Spleen (tissue), 11 donors: ENCODE measurements at regions not wholly inside any gene's neighbourhood (a gene's known extent, or its start where the extent isn't known, plus 50 kb on each side); places are given as distances from the start of the nearest gene placed in this dataset.

ENCODE experiments used
- DNase-seq: peaks from one replicate; pipeline ENCODE4 v3.0.0-alpha.2; 2020
- H3K27ac ChIP-seq, 8 donors: fragments of 200-600 bp; sonication (generic) in 7 of 8; 1 replicate in 4 of 8; 2 replicates in 4 of 8; pipeline versions ENCODE4 v1.5.0 to v1.8.0; 2016 to 2021; ENCODE audit warnings: inconsistent platforms in 4 of 8, mild to moderate bottlenecking in 4 of 8, moderate library complexity in 1 of 8
- H3K27me3 ChIP-seq, 7 donors: fragments of 200-600 bp; sonication (generic) in 6 of 7; replicated peaks in 1 of 7; 1 replicate in 4 of 7; 2 replicates in 3 of 7; pipeline versions ENCODE4 v1.5.0 to v1.8.0; 2016 to 2021; ENCODE audit warnings: inconsistent platforms in 3 of 7, mild to moderate bottlenecking in 1 of 7
- H3K36me3 ChIP-seq, 6 donors: fragments of 200-600 bp; sonication (generic) in 5 of 6; 1 replicate in 4 of 6; 2 replicates in 2 of 6; pipeline versions ENCODE4 v1.5.0 to v1.8.0; 2016 to 2021; ENCODE audit warnings: inconsistent platforms in 2 of 6
- H3K4me1 ChIP-seq, 6 donors: fragments of 200-600 bp; sonication (generic) in 5 of 6; 1 replicate in 3 of 6; 2 replicates in 3 of 6; pipeline versions ENCODE4 v1.5.0 to v1.8.0; 2016 to 2021; ENCODE audit warnings: inconsistent platforms in 3 of 6
- H3K4me3 ChIP-seq, 8 donors: fragments of 200-600 bp; sonication (generic) in 7 of 8; 1 replicate in 4 of 8; 2 replicates in 4 of 8; pipeline versions ENCODE4 v1.5.0 to v1.8.0; 2016 to 2021; ENCODE audit warnings: inconsistent platforms in 4 of 8, mild to moderate bottlenecking in 4 of 8, moderate library complexity in 2 of 8
- H3K9me3 ChIP-seq, 8 donors: fragments of 200-600 bp; sonication (generic) in 7 of 8; 1 replicate in 4 of 8; 2 replicates in 4 of 8; pipeline versions ENCODE4 v1.5.0 to v1.8.0; 2016 to 2021; ENCODE audit warnings: inconsistent platforms in 4 of 8
- POLR2A ChIP-seq, 3 donors: fragments of 450-650 bp; IDR thresholded peaks; one replicate each; pipeline ENCODE4 v1.5.1; 2017; ENCODE audit warnings: antibody characterized with exemption in 3 of 3, mild to moderate bottlenecking in 1 of 3
- POLR2AphosphoS5 ChIP-seq, 3 donors: sonication (generic); formaldehyde crosslinking; IDR thresholded peaks; one replicate each; pipeline ENCODE4 v1.5.1; 2017; ENCODE audit warnings: antibody characterized with exemption in 3 of 3
- WGBS, 5 donors: extraction: QIAGEN DNeasy Blood & Tissue Kit in 3 of 5; methylation state at CpG; one replicate each; pipeline versions ENCODE4 v1.1.5 to v1.1.7; 2013 to 2018; 5-methylcytosine and 5-hydroxymethylcytosine counted together
- intact Hi-C: fragments of 100-400 bp; cut with DNase I; formaldehyde crosslinking; loops from one replicate; pipeline ENCODE4 v1.15.0; 2023; ENCODE audit warnings: low total_unique reads
- TF ChIP-seq, protein P1 (sequence below), 11 experiments: fragments of 200-600 bp in 7 of 11; fragments of 450-650 bp in 4 of 11; sonication (generic) in 4 of 11; IDR thresholded peaks in 8 of 11; conservative IDR thresholded peaks in 3 of 11; 1 replicate in 7 of 11; 2 replicates in 4 of 11; pipeline versions ENCODE4 v1.4.0 to v1.8.0; 2016 to 2021; ENCODE audit warnings: antibody characterized with exemption in 11 of 11, inconsistent platforms in 4 of 11, mild to moderate bottlenecking in 1 of 11
- donor health status: healthy with polysubstance abuse.
- donor health status: DM: no; HTN: no; CAD: no; lungs with moderate emphysema.
- donor health status: DM: no; HTN: no; CAD: no.
- donor health status: Bipolar disorder and iron deficiency.
- donor health status: healthy.
- donor health status: DM: no; HTN: no; CAD: no.
- donor health status: DM: yes; HTN: yes; CAD: no.

- WGBS, 5 donors, result 72 to 95% (median 87%) methylated on average over 2 of the region's 2 CpGs
- Histone ChIP-seq H3K36me3 (no peaks in the 10 kb centered on the region), H3K9me3 (no peaks in the 10 kb centered on the region), H3K4me3 (no peak overlapping the region), H3K4me1 (no peaks in the 10 kb centered on the region), H3K27me3 (no peaks in the 10 kb centered on the region), H3K27ac (no peak overlapping the region)
- DNase-seq, result no peak
- TF ChIP-seq, protein P1, sequence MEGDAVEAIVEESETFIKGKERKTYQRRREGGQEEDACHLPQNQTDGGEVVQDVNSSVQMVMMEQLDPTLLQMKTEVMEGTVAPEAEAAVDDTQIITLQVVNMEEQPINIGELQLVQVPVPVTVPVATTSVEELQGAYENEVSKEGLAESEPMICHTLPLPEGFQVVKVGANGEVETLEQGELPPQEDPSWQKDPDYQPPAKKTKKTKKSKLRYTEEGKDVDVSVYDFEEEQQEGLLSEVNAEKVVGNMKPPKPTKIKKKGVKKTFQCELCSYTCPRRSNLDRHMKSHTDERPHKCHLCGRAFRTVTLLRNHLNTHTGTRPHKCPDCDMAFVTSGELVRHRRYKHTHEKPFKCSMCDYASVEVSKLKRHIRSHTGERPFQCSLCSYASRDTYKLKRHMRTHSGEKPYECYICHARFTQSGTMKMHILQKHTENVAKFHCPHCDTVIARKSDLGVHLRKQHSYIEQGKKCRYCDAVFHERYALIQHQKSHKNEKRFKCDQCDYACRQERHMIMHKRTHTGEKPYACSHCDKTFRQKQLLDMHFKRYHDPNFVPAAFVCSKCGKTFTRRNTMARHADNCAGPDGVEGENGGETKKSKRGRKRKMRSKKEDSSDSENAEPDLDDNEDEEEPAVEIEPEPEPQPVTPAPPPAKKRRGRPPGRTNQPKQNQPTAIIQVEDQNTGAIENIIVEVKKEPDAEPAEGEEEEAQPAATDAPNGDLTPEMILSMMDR (IDR thresholded peaks at IDR 0.05 in 8 of 11, conservative IDR thresholded peaks at IDR 0.05 in 3 of 11), result no peak
- no peak for TF ChIP-seq POLR2AphosphoS5 (IDR thresholded peaks at IDR 0.05)
- no peak for TF ChIP-seq POLR2A (IDR thresholded peaks at IDR 0.05)
- intact Hi-C loops, result no loop called here
These were observed 625.8 kb upstream of the BCHE start for GRCh38 chr3:166462891-166463470.

GRCh38 chr3:166461626-166462025 is 624.4 kb upstream of the BCHE start:
- Histone ChIP-seq H3K9me3 (no peaks in the 10 kb centered on the region), H3K27ac (no peak overlapping the region), H3K27me3 (no peaks in the 10 kb centered on the region), H3K4me3 (no peak overlapping the region), H3K36me3 (no peaks in the 10 kb centered on the region), H3K4me1 (no peaks in the 10 kb centered on the region)
- TF ChIP-seq, protein P1 (IDR thresholded peaks at IDR 0.05 in 8 of 11, conservative IDR thresholded peaks at IDR 0.05 in 3 of 11), result no peak
- no peak for TF ChIP-seq POLR2A (IDR thresholded peaks at IDR 0.05)
- TF ChIP-seq POLR2AphosphoS5 (IDR thresholded peaks at IDR 0.05), result no peak
- WGBS, 5 donors, result 64 to 80% (median 72%) methylated on average over 2 of the region's 2 CpGs
- DNase-seq, result no peak
- intact Hi-C loops, result no loop called here

DNA sequence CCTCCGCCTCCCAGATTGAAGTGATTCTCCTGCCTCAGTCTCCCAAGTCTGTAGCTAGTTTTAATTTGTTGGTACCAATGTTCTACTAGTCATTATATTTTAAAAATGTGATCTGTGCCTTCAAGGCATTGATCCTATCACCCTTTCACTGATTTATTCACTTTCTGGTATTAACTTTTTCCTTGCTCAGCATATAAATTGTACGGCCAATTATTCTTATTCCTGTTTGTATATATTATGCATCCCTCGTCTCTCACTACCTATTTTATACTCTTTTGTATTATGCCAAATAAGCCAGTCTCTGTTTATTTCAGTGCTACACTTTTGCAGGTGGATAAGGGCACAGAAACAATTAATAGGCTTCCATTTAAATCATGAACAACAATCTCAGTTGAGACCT is 620.2 kb upstream of the BCHE start:
- intact Hi-C loops, result no loop called here
- WGBS, 5 donors, result 80 to 89% (median 83%) methylated on average over 3 of the region's 3 CpGs

DNA sequence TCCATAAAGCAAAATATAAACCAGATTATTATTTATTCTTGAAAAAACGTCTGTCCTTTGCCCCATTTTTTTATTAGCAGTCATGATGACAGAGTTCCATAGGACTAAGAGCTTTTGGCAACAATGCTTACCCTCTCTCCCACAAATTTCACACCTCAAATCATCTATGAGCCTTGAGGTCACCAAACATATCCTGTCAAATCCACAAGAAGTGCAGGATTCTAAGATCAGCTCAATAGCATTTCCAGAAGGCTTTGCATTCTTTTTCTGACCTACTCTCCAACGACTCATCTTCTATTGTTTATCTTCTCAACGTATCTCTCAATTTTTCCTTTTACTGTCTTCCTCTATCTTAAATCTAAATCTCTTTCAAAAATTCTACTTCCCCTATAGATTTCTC is 619.1 kb upstream of the BCHE start:
- Histone ChIP-seq H3K36me3 (no peaks in the 10 kb centered on the region), H3K27me3 (no peaks in the 10 kb centered on the region), H3K4me1 (no peaks in the 10 kb centered on the region), H3K4me3 (no peak overlapping the region), H3K27ac (no peak overlapping the region), H3K9me3 (peaks cover 0 to 6% (median 0%) of the 10 kb centered on the region in 8 donors)
- DNase-seq, result no peak
- 62 to 74% (median 68%) methylated on average over 3 of the region's 3 CpGs for WGBS, 5 donors
- TF ChIP-seq, protein P1 (IDR thresholded peaks at IDR 0.05 in 8 of 11, conservative IDR thresholded peaks at IDR 0.05 in 3 of 11), result no peak
- no peak for TF ChIP-seq POLR2A (IDR thresholded peaks at IDR 0.05)
- no peak for TF ChIP-seq POLR2AphosphoS5 (IDR thresholded peaks at IDR 0.05)
- intact Hi-C loops, result no loop called here

More for the DNA sequence above, 620.2 kb upstream of the BCHE start:
- Histone ChIP-seq H3K4me1 (no peaks in the 10 kb centered on the region), H3K4me3 (no peak overlapping the region), H3K27me3 (no peaks in the 10 kb centered on the region), H3K9me3 (peaks cover 0 to 6% (median 0%) of the 10 kb centered on the region in 8 donors), H3K36me3 (no peaks in the 10 kb centered on the region), H3K27ac (no peak overlapping the region)
- DNase-seq, result no peak
- TF ChIP-seq, protein P1 (IDR thresholded peaks at IDR 0.05 in 8 of 11, conservative IDR thresholded peaks at IDR 0.05 in 3 of 11), result no peak
- TF ChIP-seq POLR2A (IDR thresholded peaks at IDR 0.05), result no peak
